Activated naive CD4-positive, alpha-beta T cell treated with anti-CD3 and anti-CD28 coated beads, Interleukin-2, amount 50 U/mL, for 16 hours (primary cell): ENCODE measurements at regions not wholly inside any gene's neighbourhood (a gene's known extent, or its start where the extent isn't known, plus 50 kb on each side); places are given as distances from the start of the nearest gene placed in this dataset.
"Not testable (repeated sequence)": the region's sequence is repeated elsewhere in the genome, so short reads cannot be mapped to it uniquely, and the experiment has no call there.

Source experiments
- DNase-seq: peaks from one replicate; pipeline ENCODE4 v3.0.0-alpha.2; 2020

DNA sequence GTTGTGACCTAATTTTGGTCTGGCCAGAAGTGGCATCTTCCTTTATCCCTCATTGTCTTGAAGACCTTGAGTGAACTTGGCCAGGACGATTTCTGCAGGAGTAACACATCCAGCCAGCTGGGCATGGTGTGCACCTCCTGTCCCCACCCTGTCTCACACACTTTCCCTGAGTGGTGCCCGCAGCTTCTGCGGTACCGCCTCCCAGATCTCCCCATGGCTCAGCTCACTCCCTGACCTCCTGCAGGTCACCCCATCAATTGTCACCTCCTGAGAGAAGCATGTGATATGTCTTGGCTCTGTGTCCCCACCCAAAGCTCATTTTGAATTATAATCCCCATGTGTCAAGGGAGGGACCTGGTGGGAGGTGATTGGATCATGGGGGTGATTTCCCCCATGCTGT lies 50.2 kb upstream of the TP53I11 start:
- no peak for DNase-seq

DNA sequence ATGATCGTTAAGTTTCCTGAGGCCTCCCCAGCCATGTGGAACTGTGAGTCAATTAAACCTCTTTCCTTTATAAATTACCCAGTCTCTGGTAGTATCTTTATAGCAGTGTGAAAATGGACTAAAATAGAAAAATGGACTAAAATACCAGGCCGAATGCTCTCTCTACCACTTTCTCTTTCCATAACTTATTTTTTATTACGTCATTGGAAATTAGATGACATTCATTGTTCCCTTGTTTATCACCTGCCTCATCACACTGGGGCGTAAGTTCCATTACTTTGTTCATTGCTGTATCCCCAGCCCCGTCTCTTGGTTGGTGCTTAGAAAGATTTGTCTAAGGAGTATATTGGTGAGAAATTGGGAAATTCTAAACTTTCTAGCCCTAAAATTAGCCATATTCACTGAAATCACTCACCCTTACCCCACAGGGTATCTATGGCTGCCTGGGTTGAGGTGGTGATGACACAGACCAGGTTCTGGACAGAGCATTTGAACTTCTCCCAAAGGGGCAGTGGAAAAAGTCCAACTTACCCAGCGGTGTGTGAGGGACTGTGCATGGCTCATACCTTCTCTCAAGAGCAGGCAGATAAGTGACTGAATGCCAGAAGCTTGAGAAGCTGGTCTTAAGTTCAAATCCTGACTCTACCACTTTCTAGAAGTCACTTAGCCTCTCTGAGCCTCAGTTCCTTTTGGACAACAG lies 50.9 kb upstream of the TP53I11 start:
- DNase-seq: no peak

DNA sequence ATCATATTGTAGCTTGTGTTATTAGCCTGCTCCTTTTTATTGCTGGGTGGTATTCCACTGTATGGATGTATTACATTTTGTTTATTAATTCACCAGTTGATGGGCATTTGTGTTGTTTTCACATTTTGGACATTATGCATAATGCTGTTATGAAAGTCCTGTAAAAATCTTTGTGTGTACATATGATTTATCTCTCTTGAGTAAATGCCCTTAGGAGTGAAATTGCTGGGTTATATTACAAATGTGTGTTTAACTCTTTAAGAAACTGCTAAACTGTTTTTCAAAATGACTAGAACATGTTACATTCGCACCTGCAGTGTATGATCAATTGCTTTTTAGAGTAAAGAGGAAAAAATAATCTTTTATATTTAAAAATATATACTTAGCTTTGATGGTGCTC lies 54.4 kb upstream of the TP53I11 start:
- no peak for DNase-seq

DNA sequence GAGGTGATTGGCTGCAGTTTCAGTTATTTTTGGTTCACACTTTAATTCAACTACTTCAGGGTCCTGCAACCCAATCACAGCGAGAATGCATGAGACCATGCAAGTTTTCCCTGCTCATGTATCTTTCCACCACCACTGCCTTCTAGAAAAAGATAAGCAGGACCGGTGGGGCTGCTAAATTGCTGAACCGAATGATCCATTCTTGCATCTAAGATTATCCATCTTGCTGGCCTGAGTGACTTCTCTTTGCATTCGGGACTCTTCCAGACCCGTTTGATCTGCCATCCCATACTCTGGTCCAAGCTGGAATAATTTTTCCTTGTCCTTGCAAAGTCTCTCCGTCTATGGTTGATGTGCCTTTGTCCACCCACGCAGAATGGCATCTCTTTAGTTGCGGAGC lies 56.3 kb upstream of the TP53I11 start:
- DNase-seq: no peak

DNA sequence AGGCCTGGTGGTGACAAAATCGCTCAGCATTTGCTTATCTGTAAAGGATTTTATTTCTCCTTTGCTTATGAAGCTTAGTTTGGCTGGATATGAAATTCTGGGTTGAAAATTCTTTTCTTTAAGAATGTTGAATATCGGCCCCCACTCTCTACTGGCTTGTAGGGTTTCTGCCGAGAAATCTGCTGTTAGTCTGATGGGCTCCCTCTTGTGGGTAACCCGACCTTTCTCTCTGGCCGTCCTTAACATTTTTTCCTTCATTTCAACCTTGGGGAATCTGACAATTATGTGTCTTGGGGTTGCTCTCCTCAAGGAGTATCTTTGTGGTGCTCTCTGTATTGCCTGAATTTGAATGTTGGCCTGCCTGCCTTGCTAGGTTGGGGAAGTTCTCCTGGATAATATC lies 65.3 kb upstream of the TP53I11 start:
- not testable (repeated sequence) for DNase-seq

DNA sequence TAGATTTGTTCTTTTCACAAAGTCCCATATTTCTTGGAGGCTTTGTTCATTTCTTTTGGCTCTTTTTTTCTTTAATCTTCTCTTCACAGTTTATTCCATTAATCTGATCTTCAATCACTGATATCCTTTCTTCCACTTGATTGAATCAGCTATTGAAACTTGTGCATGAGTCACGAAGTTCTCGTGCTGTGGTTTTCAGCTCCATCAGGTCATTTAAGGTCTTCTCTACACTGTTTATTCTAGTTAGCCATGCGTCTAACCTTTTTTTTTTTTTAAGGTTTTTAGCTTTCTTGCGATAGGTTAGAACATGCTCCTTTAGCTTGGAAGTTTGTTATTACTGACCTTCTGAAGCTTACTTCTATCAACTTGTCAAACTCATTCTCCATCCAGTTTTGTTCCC lies 65.8 kb upstream of the TP53I11 start:
- not testable (repeated sequence) for DNase-seq

- no peak for DNase-seq
Observed at GRCh38 chr11:45017329-45017728, 66.6 kb upstream of the TP53I11 start.

GRCh38 chr11:45021001-45021400 lies 70.3 kb upstream of the TP53I11 start:
- no peak for DNase-seq

DNA sequence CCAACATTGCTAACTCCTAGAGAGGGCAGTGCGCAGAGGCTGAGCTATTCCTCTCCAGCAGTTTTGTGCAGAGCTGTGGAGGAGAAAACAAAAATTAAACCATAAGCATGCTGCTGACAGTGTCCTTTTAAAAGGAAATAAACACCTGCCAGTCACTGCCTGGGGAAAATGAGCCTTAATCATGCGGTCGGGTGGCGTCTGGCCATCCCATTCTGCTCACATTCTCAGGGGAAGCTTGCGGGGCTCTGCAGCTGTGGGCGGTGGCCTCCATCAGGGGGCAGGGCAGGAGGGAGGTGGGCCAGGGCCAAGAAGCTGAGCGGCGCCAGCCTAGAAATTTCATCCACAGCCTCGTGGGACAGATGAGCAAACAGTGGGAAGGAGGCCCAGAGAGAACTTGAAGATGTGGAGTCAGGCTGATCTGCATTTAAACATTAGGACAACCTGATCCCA lies 71.0 kb upstream of the TP53I11 start:
- no peak for DNase-seq

DNA sequence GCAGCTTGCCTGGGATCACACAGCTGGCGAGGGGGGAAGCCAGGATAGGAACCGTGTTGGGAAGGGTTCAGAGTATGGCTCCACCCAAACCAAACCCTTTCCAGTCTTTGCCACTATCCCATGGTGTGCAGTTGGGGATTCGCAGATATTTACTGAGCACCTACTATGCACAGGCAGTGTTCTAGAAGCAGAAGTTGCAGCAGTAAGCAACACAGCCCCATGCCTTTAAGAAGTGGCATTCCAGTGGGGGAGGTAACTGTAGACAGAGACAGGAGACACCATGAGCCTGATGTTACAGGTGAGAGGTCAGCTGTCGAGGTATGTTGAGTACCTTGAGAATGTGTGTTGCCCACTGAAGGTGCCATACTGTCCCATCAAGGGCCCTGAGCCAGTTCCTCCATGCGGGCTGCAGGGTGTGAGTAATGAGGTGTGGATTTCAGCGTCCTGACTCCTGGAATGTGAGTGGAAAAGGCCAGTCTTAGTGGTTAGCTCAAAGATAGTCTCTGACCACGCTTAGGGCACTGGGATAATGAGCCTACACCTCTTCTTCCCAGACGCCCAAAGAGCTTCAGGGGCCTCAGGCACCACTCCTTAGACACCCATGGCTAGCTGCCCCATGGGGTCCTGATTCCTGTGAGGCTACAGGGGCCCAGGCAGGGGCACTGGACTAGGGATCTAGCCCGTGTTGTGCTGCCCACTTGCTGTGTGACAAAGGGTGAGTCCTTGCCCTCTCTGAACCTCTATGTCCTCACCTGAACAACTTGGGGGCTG lies 71.8 kb upstream of the TP53I11 start:
- no peak for DNase-seq

DNA sequence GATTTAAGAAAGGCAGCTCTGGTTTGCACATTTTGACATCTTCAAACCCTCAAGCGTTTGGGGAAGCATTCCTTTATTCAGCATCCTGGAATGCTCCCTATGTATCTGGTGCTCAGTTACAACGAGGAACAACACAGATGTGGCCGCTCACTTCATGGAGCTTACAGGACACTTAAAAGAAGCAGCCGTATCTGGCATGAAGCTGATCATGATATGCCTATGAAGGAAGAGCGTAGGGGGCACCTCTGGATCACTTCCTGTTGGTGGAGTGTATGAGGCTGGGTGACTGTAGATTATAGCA lies 72.3 kb upstream of the TP53I11 start:
- no peak for DNase-seq

DNA sequence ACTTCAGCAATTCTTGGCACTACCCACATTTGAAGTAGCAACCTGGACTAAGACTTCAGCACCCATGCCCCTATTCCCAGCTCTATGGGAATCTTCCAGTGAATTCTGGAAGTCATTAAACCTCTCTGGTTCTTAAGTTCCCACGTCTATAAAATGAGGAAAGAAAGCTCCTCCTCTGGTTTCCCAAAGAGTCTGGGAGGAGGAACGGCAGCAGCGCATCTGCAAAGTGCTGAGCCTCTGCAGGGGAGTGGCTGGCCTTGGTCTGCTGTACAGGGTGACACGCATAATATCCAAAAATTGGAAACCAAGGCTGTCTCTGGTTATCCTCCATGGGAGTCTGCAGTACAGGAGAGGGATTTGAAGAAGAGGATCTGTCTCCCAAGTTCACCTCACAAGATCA lies 73.6 kb upstream of the TP53I11 start:
- no peak for DNase-seq

DNA sequence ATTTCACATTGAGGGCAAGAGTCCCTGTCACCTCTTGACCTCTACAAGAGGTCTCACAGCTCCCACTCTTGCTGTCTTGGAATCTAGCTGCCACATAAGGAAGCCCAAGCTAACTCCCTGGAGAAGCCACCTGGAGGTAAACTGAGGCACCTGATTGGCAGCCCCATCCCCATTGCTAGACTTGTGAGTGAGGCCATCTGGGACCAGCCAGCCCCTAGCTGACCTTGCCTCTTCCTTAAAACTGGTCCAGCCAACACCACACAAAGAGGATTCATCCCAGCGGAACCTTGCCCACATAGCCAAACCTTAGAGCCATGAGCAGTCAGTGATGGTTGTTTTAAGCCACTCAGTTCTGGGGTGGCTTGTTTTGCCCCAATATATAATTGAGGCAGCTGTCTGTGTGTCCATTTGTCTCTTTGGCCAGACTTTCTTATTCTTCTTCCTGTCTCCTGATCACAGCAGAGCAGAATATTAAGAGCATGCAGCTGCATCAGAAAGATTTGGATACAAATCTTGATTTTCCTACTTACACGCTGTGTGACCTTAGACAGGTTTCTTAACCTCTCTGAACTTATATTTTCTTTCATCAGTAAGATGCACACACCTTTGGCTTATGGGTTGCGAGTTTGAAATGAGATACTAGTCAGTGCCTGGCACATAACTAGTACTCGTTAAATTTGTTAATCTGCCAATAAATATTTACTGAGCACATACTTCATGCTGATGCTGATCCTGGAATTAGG lies 74.3 kb upstream of the TP53I11 start:
- no peak for DNase-seq

DNA sequence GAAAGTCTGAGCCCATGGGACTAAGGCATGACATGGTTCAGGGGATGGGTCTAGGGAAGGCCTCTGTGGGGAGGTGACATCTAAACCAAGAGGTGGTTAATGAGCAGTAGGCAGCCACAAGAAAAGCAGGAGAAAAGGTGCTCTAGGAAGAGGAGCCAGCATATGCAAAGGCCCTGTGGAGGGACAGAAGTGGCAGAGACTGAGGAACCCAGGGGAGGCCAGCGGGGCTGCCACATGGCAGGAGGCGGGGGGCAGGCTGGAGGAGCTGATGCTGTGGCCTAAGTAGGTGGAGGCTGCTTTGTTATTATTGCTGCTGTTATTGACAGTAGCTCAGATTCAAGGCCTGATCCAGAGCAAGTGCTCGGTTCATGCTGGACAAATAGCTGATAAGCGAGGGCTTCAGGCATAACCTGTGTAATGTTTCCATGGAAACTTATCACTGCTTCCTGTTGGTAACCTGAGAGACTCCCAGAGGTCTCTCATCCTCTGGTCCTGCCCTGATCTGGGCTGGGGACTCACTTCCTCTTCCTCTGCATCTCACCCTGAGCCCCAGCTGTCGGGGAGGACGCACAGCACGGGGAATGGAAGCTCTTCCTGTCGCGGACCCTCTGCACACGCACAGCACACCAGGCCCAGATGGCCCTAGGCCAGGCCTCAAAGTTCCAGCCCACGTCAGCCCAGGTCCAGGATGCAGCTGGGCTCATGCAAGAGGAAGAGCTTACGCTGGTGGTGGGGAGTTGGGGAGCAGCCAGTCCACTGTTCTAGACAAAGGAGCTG lies 75.2 kb upstream of the TP53I11 start:
- DNase-seq: no peak

DNA sequence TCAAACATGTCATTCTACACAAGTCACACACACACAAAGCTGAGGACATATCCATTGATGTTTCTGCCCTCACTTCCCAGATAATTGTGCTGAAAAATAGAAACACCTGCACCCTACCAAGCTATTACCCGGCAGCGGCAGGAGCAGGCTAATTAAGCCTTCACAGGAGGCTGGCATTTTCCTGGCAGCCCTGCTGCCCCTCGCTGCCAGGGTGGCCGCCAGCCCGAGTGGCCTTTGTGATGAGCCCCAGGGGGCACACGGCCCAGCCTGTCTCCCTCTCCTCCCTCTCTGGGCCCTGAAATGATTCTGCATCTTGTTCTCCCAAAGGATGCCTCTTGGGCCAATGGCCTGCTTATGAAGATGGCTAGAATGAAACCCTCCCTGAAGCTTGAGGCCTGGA lies 76.2 kb upstream of the TP53I11 start:
- no peak for DNase-seq

- DNase-seq: no peak
Observed at GRCh38 chr11:45027312-45027711, 76.6 kb upstream of the TP53I11 start.

DNA sequence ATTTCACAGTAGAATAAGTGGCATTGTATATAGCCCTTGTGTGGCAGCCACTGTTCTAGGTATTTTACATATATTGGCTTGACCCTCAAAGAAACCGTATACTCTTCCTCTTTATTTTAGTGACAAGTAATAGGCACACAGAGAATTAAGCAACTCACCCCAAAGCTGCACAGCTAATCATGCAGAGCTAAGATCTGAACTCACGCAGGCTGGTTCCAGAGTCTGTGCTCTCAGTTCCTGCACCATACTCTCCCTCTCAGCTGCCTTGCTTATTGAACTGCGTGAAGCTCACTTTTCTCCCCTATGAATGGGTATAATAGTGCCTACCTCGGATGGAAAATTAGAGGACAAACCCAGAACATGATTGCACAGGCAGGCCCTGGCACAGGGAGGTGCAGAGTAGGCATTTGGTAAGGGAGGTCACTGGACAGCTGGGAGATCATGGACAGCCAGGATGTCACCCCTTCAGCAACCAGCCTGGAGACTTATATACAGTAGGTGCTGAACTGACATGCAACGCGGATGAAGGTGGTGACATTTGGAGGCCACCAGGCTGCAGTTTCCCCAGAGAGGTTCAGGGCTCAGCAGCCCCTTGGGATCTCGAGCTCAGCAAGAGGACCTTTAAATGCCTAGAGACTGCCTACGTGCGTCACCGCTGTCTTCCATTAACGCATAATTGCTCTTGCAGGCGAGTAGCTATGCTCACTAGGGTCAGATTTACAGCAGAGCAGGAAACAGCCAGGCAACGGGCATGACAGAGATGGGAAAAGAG lies 78.4 kb upstream of the TP53I11 start:
- DNase-seq: no peak

- no peak for DNase-seq
Observed at GRCh38 chr11:45030778-45031177, 80.1 kb upstream of the TP53I11 start.

GRCh38 chr11:45031912-45032519 lies 81.3 kb upstream of the TP53I11 start:
- no peak for DNase-seq

- no peak for DNase-seq
Observed at GRCh38 chr11:45035413-45035812, 84.7 kb upstream of the TP53I11 start.

- DNase-seq: no peak
Observed at GRCh38 chr11:45036010-45036409, 85.3 kb upstream of the TP53I11 start.

GRCh38 chr11:45036733-45037132 lies 86.0 kb upstream of the TP53I11 start:
- no peak for DNase-seq
